NCI-H2107 treated with DMSO at 0.1 percent for 48 hours (cell line): ENCODE measurements at regions not wholly inside any gene's neighbourhood (a gene's known extent, or its start where the extent isn't known, plus 50 kb on each side); places are given as distances from the start of the nearest gene placed in this dataset.

Experiments used
- DNase-seq: peaks from one replicate; lab custom pipeline; 2025; ENCODE audit not compliant: unreplicated experiment; lab: John Stamatoyannopoulos, UW

- no peak for DNase-seq
Observed at GRCh38 chr1:114342376-114342775, 168.6 kb downstream of the TRIM33 start.

- DNase-seq: no peak
Observed at GRCh38 chr1:114341856-114342255, 169.1 kb downstream of the TRIM33 start.

- no peak for DNase-seq
Observed at GRCh38 chr1:114341299-114341698, 169.7 kb downstream of the TRIM33 start.

- DNase-seq: no peak
Observed at GRCh38 chr1:114340892-114341291, 170.1 kb downstream of the TRIM33 start.

- no peak for DNase-seq
Observed at GRCh38 chr1:114339379-114339778, 171.6 kb downstream of the TRIM33 start.

GRCh38 chr1:114338191-114338890, 172.7 kb downstream of the TRIM33 start:
- no peak for DNase-seq

GRCh38 chr1:114337417-114337816, 173.6 kb downstream of the TRIM33 start:
- no peak for DNase-seq

- DNase-seq: no peak
Observed at GRCh38 chr1:114336360-114336759, 174.6 kb downstream of the TRIM33 start.

- no peak for DNase-seq
Observed at GRCh38 chr1:114335273-114335672, 175.7 kb downstream of the TRIM33 start.

GRCh38 chr1:114334297-114334696, 176.7 kb downstream of the TRIM33 start:
- no peak for DNase-seq

- no peak for DNase-seq
Observed at GRCh38 chr1:114333690-114334089, 177.3 kb downstream of the TRIM33 start.

- no peak for DNase-seq
Observed at GRCh38 chr1:114331936-114332335, 178.3 kb upstream of the SYT6 start.

GRCh38 chr1:114330451-114330983, 176.8 kb upstream of the SYT6 start:
- no peak for DNase-seq

- no peak for DNase-seq
Observed at GRCh38 chr1:114328361-114328904, 174.8 kb upstream of the SYT6 start.

GRCh38 chr1:114324662-114324965, 170.9 kb upstream of the SYT6 start:
- no peak for DNase-seq

- no peak for DNase-seq
Observed at GRCh38 chr1:114323959-114324661, 170.4 kb upstream of the SYT6 start.

GRCh38 chr1:114322734-114323133, 169.1 kb upstream of the SYT6 start:
- no peak for DNase-seq

- no peak for DNase-seq
Observed at GRCh38 chr1:114322207-114322606, 168.5 kb upstream of the SYT6 start.

GRCh38 chr1:114320586-114320985, 166.9 kb upstream of the SYT6 start:
- DNase-seq: no peak

- no peak for DNase-seq
Observed at GRCh38 chr1:114319418-114319817, 165.7 kb upstream of the SYT6 start.

GRCh38 chr1:114318961-114319360, 165.3 kb upstream of the SYT6 start:
- no peak for DNase-seq

- DNase-seq: no peak
Observed at GRCh38 chr1:114316204-114316603, 162.5 kb upstream of the SYT6 start.
